GM23338 (cell line): ENCODE measurements at regions not wholly inside any gene's neighbourhood (a gene's known extent, or its start where the extent isn't known, plus 50 kb on each side); places are given as distances from the start of the nearest gene placed in this dataset.

Source experiments
- CREB1 ChIP-seq: fragments of 250-450 bp; sonication (Bioruptor Pico); IDR thresholded peaks from 2 replicates; pipeline ENCODE4 v1.5.0; 2020; ENCODE audit warnings: low read depth, mild to moderate bottlenecking, moderate library complexity
- CTCF ChIP-seq, 2 experiments: fragments of 200-600 bp in 1 of 2; sonication (generic) in 1 of 2; conservative IDR thresholded peaks; 2 replicates each; pipeline versions ENCODE4 v1.5.1 to v1.6.1; 2016 to 2017; ENCODE audit warnings: antibody characterized with exemption in 2 of 2, low read depth in 2 of 2, mild to moderate bottlenecking in 2 of 2, moderate library complexity in 1 of 2
- ETS1 ChIP-seq: IDR thresholded peaks from 2 replicates; pipeline ENCODE4 v1.6.1; 2016; ENCODE audit warnings: antibody characterized with exemption
- EZH2 ChIP-seq: fragments of 200-600 bp; sonication (generic); IDR thresholded peaks from one replicate; pipeline ENCODE4 v1.8.0; 2017; ENCODE audit warnings: antibody characterized with exemption, mild to moderate bottlenecking, low read depth; ENCODE audit not compliant: unreplicated experiment
- EZH2phosphoT487 ChIP-seq: fragments of 200-600 bp; sonication (generic); IDR thresholded peaks from one replicate; pipeline ENCODE4 v1.8.1; 2018; ENCODE audit warnings: antibody characterized with exemption; ENCODE audit not compliant: unreplicated experiment
- JUNB ChIP-seq: IDR thresholded peaks from one replicate; pipeline ENCODE4 v1.6.1; 2016; ENCODE audit warnings: antibody characterized with exemption; ENCODE audit not compliant: unreplicated experiment
- NANOG ChIP-seq: IDR thresholded peaks from 2 replicates; pipeline ENCODE4 v1.6.1; 2016; ENCODE audit warnings: antibody characterized with exemption, borderline replicate concordance
- POLR2AphosphoS5 ChIP-seq: IDR thresholded peaks from 2 replicates; pipeline ENCODE4 v1.6.1; 2016; ENCODE audit warnings: antibody characterized with exemption, low read depth
- REST ChIP-seq: IDR thresholded peaks from one replicate; pipeline ENCODE4 v1.6.1; 2018; ENCODE audit warnings: antibody characterized with exemption; ENCODE audit not compliant: unreplicated experiment
- STAT1 ChIP-seq: IDR thresholded peaks from one replicate; pipeline ENCODE4 v1.6.1; 2016; ENCODE audit warnings: antibody characterized with exemption; ENCODE audit not compliant: unreplicated experiment
- ZNF114 ChIP-seq: fragments of 250-450 bp; sonication (Bioruptor Pico); IDR thresholded peaks from 2 replicates; pipeline ENCODE4 v1.5.0; 2020; ENCODE audit warnings: mild to moderate bottlenecking, moderate library complexity
- ZNF331 ChIP-seq: fragments of 250-450 bp; sonication (Bioruptor Pico); IDR thresholded peaks from 2 replicates; pipeline ENCODE4 v1.5.0; 2020; ENCODE audit warnings: low read depth, mild to moderate bottlenecking, moderate library complexity
- TF ChIP-seq, protein P1 (sequence below): fragments of 250-450 bp; sonication (Bioruptor Pico); IDR thresholded peaks from 2 replicates; pipeline ENCODE4 v1.5.0; 2020; ENCODE audit warnings: mild to moderate bottlenecking, moderate library complexity

- no peak for TF ChIP-seq CTCF (conservative IDR thresholded peaks at IDR 0.05; ENCODE audit: low read depth in 2 of 2)
- no peak for TF ChIP-seq EZH2
- TF ChIP-seq EZH2phosphoT487: no peak
- no peak for TF ChIP-seq CREB1 (CRISPR knock-in tag)
- TF ChIP-seq POLR2AphosphoS5: no peak
- no peak for TF ChIP-seq ETS1
- TF ChIP-seq, protein P1, sequence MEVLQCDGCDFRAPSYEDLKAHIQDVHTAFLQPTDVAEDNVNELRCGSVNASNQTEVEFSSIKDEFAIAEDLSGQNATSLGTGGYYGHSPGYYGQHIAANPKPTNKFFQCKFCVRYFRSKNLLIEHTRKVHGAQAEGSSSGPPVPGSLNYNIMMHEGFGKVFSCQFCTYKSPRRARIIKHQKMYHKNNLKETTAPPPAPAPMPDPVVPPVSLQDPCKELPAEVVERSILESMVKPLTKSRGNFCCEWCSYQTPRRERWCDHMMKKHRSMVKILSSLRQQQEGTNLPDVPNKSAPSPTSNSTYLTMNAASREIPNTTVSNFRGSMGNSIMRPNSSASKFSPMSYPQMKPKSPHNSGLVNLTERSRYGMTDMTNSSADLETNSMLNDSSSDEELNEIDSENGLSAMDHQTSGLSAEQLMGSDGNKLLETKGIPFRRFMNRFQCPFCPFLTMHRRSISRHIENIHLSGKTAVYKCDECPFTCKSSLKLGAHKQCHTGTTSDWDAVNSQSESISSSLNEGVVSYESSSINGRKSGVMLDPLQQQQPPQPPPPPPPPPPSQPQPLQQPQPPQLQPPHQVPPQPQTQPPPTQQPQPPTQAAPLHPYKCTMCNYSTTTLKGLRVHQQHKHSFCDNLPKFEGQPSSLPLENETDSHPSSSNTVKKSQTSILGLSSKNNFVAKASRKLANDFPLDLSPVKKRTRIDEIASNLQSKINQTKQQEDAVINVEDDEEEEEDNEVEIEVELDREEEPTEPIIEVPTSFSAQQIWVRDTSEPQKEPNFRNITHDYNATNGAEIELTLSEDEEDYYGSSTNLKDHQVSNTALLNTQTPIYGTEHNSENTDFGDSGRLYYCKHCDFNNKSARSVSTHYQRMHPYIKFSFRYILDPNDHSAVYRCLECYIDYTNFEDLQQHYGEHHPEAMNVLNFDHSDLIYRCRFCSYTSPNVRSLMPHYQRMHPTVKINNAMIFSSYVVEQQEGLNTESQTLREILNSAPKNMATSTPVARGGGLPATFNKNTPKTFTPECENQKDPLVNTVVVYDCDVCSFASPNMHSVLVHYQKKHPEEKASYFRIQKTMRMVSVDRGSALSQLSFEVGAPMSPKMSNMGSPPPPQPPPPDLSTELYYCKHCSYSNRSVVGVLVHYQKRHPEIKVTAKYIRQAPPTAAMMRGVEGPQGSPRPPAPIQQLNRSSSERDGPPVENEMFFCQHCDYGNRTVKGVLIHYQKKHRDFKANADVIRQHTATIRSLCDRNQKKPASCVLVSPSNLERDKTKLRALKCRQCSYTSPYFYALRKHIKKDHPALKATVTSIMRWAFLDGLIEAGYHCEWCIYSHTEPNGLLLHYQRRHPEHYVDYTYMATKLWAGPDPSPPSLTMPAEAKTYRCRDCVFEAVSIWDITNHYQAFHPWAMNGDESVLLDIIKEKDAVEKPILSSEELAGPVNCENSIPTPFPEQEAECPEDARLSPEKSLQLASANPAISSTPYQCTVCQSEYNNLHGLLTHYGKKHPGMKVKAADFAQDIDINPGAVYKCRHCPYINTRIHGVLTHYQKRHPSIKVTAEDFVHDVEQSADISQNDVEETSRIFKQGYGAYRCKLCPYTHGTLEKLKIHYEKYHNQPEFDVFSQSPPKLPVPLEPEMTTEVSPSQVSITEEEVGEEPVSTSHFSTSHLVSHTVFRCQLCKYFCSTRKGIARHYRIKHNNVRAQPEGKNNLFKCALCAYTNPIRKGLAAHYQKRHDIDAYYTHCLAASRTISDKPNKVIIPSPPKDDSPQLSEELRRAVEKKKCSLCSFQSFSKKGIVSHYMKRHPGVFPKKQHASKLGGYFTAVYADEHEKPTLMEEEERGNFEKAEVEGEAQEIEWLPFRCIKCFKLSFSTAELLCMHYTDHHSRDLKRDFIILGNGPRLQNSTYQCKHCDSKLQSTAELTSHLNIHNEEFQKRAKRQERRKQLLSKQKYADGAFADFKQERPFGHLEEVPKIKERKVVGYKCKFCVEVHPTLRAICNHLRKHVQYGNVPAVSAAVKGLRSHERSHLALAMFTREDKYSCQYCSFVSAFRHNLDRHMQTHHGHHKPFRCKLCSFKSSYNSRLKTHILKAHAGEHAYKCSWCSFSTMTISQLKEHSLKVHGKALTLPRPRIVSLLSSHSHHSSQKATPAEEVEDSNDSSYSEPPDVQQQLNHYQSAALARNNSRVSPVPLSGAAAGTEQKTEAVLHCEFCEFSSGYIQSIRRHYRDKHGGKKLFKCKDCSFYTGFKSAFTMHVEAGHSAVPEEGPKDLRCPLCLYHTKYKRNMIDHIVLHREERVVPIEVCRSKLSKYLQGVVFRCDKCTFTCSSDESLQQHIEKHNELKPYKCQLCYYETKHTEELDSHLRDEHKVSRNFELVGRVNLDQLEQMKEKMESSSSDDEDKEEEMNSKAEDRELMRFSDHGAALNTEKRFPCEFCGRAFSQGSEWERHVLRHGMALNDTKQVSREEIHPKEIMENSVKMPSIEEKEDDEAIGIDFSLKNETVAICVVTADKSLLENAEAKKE: no peak
- no peak for TF ChIP-seq ZNF331 (CRISPR knock-in tag)
- no peak for TF ChIP-seq REST
- no peak for TF ChIP-seq STAT1
- no peak for TF ChIP-seq NANOG
- TF ChIP-seq JUNB: no peak
- TF ChIP-seq ZNF114 (CRISPR knock-in tag): no peak
Observed at GRCh38 chr2:220144411-220144810, 517.0 kb downstream of the SLC4A3 start.
